HEK293 (cell line): ENCODE measurements at regions not wholly inside any gene's neighbourhood (a gene's known extent, or its start where the extent isn't known, plus 50 kb on each side); places are given as distances from the start of the nearest gene placed in this dataset.

Experiments
- CTCF ChIA-PET: fragments of 350-600 bp; formaldehyde crosslinking; extraction: SDS; loops from one replicate; lab custom pipeline; 2021; ENCODE audit warnings: antibody characterized with exemption; lab: Yijun Ruan, JAX
- POLR2A ChIA-PET: fragments of 300-600 bp; formaldehyde crosslinking; extraction: SDS; loops from one replicate; lab custom pipeline; 2020; ENCODE audit warnings: antibody characterized with exemption, inconsistent platforms; lab: Yijun Ruan, JAX
- H3K27ac ChIP-seq: fragments of 200-500 bp; sonication (Bioruptor generic); 2 replicates; pipeline ENCODE4 v1.5.1; 2014; ENCODE audit warnings: low read depth, low read length, control low read depth, inconsistent platforms; ENCODE audit errors: extremely low read depth
- H3K36me3 ChIP-seq, 2 experiments: fragments of 200-500 bp in 1 of 2; sonication (Bioruptor generic) in 1 of 2; 1 replicate in 1 of 2; 2 replicates in 1 of 2; pipeline ENCODE4 v1.5.1; 2014 to 2017; ENCODE audit warnings: inconsistent platforms in 2 of 2, low read length in 2 of 2; ENCODE audit not compliant: control insufficient read depth in 2 of 2, insufficient read depth in 1 of 2
- H3K4me1 ChIP-seq: fragments of 200-500 bp; sonication (Bioruptor generic); 2 replicates; pipeline ENCODE4 v1.5.1; 2014; ENCODE audit warnings: mild to moderate bottlenecking, low read length, inconsistent platforms; ENCODE audit not compliant: control insufficient read depth, insufficient read depth
- H3K4me3 ChIP-seq: 2 replicates; pipeline ENCODE4 v1.5.1; 2011; ENCODE audit warnings: low read depth, mild to moderate bottlenecking, control low read depth, low read length, moderate library complexity
- H3K9me3 ChIP-seq: fragments of 200-500 bp; sonication (Bioruptor generic); 2 replicates; pipeline ENCODE4 v1.5.1; 2014; ENCODE audit warnings: low read depth, low read length, inconsistent platforms; ENCODE audit not compliant: control insufficient read depth, insufficient read depth
- GLIS2 ChIP-seq: fragments of 450-650 bp; formaldehyde crosslinking; IDR thresholded peaks from 2 replicates; pipeline ENCODE4 v1.5.1; 2016; ENCODE audit warnings: missing biosample characterization, missing genetic modification characterization
- OSR2 ChIP-seq: fragments of 450-650 bp; formaldehyde crosslinking; IDR thresholded peaks from 2 replicates; pipeline ENCODE4 v1.5.1; 2016; ENCODE audit warnings: missing biosample characterization, missing genetic modification characterization
- ZBTB26 ChIP-seq: fragments of 450-650 bp; formaldehyde crosslinking; optimal IDR thresholded peaks from 2 replicates; pipeline ENCODE3; 2016; ENCODE audit warnings: missing biosample characterization, mild to moderate bottlenecking, missing genetic modification characterization
- ZBTB8A ChIP-seq: fragments of 450-650 bp; formaldehyde crosslinking; IDR thresholded peaks from 2 replicates; pipeline ENCODE4 v1.5.1; 2016; ENCODE audit warnings: missing biosample characterization, missing genetic modification characterization
- ZNF10 ChIP-seq: fragments of 450-650 bp; formaldehyde crosslinking; IDR thresholded peaks from 2 replicates; pipeline ENCODE4 v1.5.1; 2017; ENCODE audit warnings: missing biosample characterization, missing genetic modification characterization
- ZNF114 ChIP-seq: fragments of 450-650 bp; formaldehyde crosslinking; IDR thresholded peaks from 2 replicates; pipeline ENCODE4 v1.5.0; 2017; ENCODE audit warnings: missing biosample characterization, missing genetic modification characterization
- ZNF211 ChIP-seq: fragments of 450-650 bp; formaldehyde crosslinking; IDR thresholded peaks from 2 replicates; pipeline ENCODE4 v1.5.1; 2016; ENCODE audit warnings: low read depth, missing biosample characterization, missing genetic modification characterization
- ZNF223 ChIP-seq: fragments of 450-650 bp; formaldehyde crosslinking; IDR thresholded peaks from 2 replicates; pipeline ENCODE4 v1.5.1; 2016; ENCODE audit warnings: missing biosample characterization, missing genetic modification characterization
- ZNF280C ChIP-seq: fragments of 450-650 bp; formaldehyde crosslinking; IDR thresholded peaks from 2 replicates; pipeline ENCODE4 v1.5.1; 2016; ENCODE audit warnings: missing biosample characterization, missing genetic modification characterization
- ZNF302 ChIP-seq: fragments of 450-650 bp; formaldehyde crosslinking; IDR thresholded peaks from 2 replicates; pipeline ENCODE4 v1.5.1; 2016; ENCODE audit warnings: missing biosample characterization, missing genetic modification characterization, low read depth
- ZNF335 ChIP-seq: fragments of 450-650 bp; formaldehyde crosslinking; conservative IDR thresholded peaks from 2 replicates; pipeline ENCODE4 v1.5.1; 2016; ENCODE audit warnings: missing biosample characterization, missing genetic modification characterization
- ZNF366 ChIP-seq: fragments of 450-650 bp; formaldehyde crosslinking; conservative IDR thresholded peaks from 2 replicates; pipeline ENCODE4 v1.5.1; 2016; ENCODE audit warnings: missing biosample characterization, missing genetic modification characterization
- ZNF398 ChIP-seq: fragments of 450-650 bp; formaldehyde crosslinking; IDR thresholded peaks from 2 replicates; pipeline ENCODE4 v1.5.1; 2017; ENCODE audit warnings: missing biosample characterization, missing genetic modification characterization
- TF ChIP-seq, protein P1 (sequence below): fragments of 450-650 bp; formaldehyde crosslinking; conservative IDR thresholded peaks from 2 replicates; pipeline ENCODE4 v1.5.1; 2016; ENCODE audit warnings: low read depth, missing biosample characterization, missing genetic modification characterization
- TF ChIP-seq, protein P2 (sequence below): fragments of 450-650 bp; formaldehyde crosslinking; IDR thresholded peaks from 2 replicates; pipeline ENCODE4 v1.5.1; 2017; ENCODE audit warnings: missing biosample characterization, mild to moderate bottlenecking, missing genetic modification characterization, moderate library complexity
- TF ChIP-seq, protein P3 (sequence below): fragments of 450-650 bp; formaldehyde crosslinking; IDR thresholded peaks from 2 replicates; pipeline ENCODE4 v1.5.1; 2016; ENCODE audit warnings: missing biosample characterization, missing genetic modification characterization

GRCh38 chr5:90334741-90335140 is 74.8 kb downstream of the CETN3 start:
- ChIA-PET POLR2A (no interaction called here), CTCF (no interaction called here)
- no peak overlapping the region for H3K27ac ChIP-seq
- H3K9me3 ChIP-seq = no peaks in the 10 kb centered on the region
- TF ChIP-seq ZBTB26 (tag by site-specific recombination) = no peak
- H3K4me1 ChIP-seq = no peaks in the 10 kb centered on the region
- no peaks in the 10 kb centered on the region for H3K36me3 ChIP-seq
- H3K4me3 ChIP-seq = no peak overlapping the region

DNA sequence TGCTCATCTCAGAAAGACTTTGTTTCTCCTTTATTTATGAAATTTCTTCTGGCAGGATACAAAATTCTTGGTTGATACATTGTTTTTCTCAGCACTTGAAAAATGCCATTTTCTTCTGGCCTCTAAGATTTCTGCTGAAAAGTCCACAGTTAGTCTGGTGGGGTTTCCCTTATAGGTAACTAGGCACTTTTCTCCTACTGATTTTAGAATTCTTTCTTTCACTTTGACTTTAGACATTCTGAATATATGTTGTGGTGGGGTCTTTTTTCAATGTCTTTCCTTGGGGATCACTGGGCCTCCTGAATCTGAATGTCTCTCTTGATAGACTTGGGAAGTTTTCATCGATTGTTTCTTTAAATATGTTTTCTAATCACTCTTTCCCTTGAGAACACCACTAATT is 79.6 kb downstream of the CETN3 start:
- TF ChIP-seq, protein P1, sequence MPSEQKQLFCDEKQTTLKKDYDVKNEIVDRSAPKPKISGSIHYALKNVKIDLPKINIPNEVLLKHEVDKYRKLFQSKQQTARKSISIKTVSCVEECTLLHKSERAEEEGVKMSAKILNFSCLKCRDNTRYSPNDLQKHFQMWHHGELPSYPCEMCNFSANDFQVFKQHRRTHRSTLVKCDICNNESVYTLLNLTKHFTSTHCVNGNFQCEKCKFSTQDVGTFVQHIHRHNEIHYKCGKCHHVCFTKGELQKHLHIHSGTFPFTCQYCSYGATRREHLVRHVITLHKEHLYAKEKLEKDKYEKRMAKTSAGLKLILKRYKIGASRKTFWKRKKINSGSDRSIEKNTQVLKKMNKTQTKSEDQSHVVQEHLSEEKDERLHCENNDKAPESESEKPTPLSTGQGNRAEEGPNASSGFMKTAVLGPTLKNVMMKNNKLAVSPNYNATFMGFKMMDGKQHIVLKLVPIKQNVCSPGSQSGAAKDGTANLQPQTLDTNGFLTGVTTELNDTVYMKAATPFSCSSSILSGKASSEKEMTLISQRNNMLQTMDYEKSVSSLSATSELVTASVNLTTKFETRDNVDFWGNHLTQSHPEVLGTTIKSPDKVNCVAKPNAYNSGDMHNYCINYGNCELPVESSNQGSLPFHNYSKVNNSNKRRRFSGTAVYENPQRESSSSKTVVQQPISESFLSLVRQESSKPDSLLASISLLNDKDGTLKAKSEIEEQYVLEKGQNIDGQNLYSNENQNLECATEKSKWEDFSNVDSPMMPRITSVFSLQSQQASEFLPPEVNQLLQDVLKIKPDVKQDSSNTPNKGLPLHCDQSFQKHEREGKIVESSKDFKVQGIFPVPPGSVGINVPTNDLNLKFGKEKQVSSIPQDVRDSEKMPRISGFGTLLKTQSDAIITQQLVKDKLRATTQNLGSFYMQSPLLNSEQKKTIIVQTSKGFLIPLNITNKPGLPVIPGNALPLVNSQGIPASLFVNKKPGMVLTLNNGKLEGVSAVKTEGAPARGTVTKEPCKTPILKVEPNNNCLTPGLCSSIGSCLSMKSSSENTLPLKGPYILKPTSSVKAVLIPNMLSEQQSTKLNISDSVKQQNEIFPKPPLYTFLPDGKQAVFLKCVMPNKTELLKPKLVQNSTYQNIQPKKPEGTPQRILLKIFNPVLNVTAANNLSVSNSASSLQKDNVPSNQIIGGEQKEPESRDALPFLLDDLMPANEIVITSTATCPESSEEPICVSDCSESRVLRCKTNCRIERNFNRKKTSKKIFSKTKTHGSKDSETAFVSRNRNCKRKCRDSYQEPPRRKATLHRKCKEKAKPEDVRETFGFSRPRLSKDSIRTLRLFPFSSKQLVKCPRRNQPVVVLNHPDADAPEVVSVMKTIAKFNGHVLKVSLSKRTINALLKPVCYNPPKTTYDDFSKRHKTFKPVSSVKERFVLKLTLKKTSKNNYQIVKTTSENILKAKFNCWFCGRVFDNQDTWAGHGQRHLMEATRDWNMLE (tag by site-specific recombination) = no peak
- TF ChIP-seq, protein P2, sequence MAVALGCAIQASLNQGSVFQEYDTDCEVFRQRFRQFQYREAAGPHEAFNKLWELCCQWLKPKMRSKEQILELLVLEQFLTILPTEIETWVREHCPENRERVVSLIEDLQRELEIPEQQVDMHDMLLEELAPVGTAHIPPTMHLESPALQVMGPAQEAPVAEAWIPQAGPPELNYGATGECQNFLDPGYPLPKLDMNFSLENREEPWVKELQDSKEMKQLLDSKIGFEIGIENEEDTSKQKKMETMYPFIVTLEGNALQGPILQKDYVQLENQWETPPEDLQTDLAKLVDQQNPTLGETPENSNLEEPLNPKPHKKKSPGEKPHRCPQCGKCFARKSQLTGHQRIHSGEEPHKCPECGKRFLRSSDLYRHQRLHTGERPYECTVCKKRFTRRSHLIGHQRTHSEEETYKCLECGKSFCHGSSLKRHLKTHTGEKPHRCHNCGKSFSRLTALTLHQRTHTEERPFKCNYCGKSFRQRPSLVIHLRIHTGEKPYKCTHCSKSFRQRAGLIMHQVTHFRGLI = no peak
- TF ChIP-seq ZNF280C (tag by site-specific recombination) (no peak), ZNF211 (tag by site-specific recombination) (no peak), ZNF398 (tag by site-specific recombination) (no peak), GLIS2 (tag by site-specific recombination) (no peak), ZBTB8A (tag by site-specific recombination) (no peak), ZNF223 (no peak)
- H3K4me3 ChIP-seq = no peak overlapping the region
- ChIA-PET POLR2A (no interaction called here), CTCF (no interaction called here)
- H3K4me1 ChIP-seq = no peaks in the 10 kb centered on the region
- H3K9me3 ChIP-seq = no peaks in the 10 kb centered on the region
- H3K36me3 ChIP-seq = no peaks in the 10 kb centered on the region
- no peak overlapping the region for H3K27ac ChIP-seq

DNA sequence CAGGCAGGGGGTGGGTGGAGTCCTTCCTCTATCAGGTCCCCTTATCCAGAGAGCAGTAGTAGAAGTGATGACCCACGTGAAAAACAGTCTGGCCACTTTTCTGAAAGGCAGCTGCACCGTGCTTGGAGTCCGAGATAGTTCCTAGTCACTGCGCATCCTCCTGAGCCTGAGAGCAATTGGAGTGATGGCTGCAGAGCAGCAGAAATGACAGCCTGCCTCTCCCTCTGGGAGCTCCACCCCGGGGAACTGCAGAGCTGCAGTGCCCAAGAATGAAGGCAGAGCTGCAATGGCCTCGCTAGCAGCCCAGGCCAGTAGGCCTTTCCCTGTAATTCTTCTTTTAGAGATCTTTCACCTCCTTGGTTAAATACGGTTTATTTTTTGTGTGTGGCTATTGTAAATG is 82.6 kb downstream of the CETN3 start:
- CTCF ChIA-PET = no interaction called here
- POLR2A ChIA-PET = no interaction called here
- H3K36me3 ChIP-seq = no peaks in the 10 kb centered on the region
- TF ChIP-seq ZNF302 (tag by site-specific recombination) = no peak
- TF ChIP-seq OSR2 = no peak
- no peak for TF ChIP-seq ZNF366
- no peak for TF ChIP-seq ZNF114 (tag by site-specific recombination)
- TF ChIP-seq ZNF10 (tag by site-specific recombination) = no peak
- TF ChIP-seq, protein P3, sequence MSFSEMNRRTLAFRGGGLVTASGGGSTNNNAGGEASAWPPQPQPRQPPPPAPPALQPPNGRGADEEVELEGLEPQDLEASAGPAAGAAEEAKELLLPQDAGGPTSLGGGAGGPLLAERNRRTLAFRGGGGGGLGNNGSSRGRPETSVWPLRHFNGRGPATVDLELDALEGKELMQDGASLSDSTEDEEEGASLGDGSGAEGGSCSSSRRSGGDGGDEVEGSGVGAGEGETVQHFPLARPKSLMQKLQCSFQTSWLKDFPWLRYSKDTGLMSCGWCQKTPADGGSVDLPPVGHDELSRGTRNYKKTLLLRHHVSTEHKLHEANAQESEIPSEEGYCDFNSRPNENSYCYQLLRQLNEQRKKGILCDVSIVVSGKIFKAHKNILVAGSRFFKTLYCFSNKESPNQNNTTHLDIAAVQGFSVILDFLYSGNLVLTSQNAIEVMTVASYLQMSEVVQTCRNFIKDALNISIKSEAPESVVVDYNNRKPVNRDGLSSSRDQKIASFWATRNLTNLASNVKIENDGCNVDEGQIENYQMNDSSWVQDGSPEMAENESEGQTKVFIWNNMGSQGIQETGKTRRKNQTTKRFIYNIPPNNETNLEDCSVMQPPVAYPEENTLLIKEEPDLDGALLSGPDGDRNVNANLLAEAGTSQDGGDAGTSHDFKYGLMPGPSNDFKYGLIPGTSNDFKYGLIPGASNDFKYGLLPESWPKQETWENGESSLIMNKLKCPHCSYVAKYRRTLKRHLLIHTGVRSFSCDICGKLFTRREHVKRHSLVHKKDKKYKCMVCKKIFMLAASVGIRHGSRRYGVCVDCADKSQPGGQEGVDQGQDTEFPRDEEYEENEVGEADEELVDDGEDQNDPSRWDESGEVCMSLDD = no peak
- TF ChIP-seq ZNF335 (tag by site-specific recombination) = no peak
- TF ChIP-seq, all 188 proteins: peak for 0
- no peak overlapping the region for H3K4me3 ChIP-seq
- no peaks in the 10 kb centered on the region for H3K9me3 ChIP-seq
- no peak overlapping the region for H3K27ac ChIP-seq
- no peaks in the 10 kb centered on the region for H3K4me1 ChIP-seq
